NCI-H2227 (cell line): ENCODE measurements at regions not wholly inside any gene's neighbourhood (a gene's known extent, or its start where the extent isn't known, plus 50 kb on each side); places are given as distances from the start of the nearest gene placed in this dataset.

Experiments
- DNase-seq: peaks from one replicate; lab custom pipeline; 2025; ENCODE audit not compliant: unreplicated experiment; lab: John Stamatoyannopoulos, UW

DNA sequence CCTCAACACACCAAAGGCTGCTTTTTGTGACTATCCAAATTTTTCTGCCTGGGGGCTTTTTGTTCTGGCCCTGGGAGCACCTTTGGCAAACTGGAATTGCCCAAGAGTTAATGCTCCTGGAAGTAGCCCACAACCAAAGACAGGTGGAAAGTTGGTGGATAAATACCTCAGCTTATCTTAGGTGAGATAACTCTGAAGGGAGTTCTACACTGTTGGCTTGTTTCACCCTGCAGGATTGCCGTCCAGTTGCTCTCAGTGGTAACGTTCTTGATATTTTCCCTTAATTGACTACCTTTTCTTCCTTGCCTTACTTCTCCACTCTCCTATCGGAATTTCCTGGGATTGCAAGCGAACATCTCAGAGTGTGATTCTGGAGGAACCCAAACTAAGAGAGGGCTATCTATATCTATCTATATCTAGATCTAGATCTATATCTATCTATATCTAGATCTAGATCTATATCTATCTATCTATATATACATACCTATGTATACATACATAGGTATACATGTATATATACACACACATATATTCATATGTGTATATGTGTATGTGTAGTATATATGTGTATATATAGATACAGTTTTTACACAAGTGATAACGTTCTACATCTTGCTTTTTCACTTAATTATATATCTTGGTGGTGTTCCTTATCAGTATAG lies 82.6 kb upstream of the DHX15 start:
- DNase-seq = no peak

GRCh38 chr4:24668956-24669355 lies 84.6 kb upstream of the DHX15 start:
- no peak for DNase-seq

GRCh38 chr4:24669751-24670150 lies 85.4 kb upstream of the DHX15 start:
- no peak for DNase-seq

GRCh38 chr4:24671849-24672248 lies 87.5 kb upstream of the DHX15 start:
- no peak for DNase-seq

- no peak for DNase-seq
Measured at GRCh38 chr4:24672880-24673279, 88.5 kb upstream of the DHX15 start.

DNA sequence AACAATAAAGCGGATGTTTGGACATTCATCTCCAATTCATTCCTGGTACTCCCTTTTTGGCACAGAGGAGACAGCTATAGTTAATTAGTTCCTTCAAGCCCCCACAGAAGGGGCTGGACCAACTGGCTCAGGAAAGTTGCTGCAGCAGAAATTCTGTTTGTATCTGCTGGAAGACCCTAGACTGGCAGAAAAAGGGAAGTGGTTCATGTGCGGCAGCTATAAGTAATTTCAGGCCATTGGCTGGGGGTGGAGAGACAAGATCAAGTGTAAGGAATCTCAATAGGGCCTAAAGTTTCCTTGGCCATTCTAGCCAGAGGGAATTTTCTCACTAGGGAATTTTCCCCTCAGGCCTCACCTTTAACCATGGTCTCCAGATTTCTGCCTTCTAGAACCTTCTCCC lies 89.9 kb upstream of the DHX15 start:
- DNase-seq = no peak

- DNase-seq = no peak
Measured at GRCh38 chr4:24675721-24676389, 91.5 kb upstream of the DHX15 start.

DNA sequence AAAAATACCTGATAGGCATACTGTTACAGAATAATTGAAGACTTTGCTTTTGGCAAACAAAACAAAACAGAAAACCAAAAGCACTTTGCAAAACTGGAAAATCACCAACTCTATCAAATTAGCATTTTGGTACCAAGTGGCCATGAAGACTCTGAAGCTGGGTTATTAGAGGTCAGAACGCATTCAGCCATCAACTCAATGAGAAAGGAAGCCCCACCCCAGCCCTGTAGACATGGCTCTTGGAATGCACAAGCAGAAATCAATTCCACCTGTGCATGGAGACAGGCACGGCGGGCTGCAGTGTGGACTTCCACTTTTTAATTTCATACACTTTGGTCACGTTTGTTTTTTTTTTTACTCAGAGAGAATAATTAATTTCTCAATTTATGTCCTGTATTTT lies 93.6 kb upstream of the DHX15 start:
- DNase-seq = no peak

DNA sequence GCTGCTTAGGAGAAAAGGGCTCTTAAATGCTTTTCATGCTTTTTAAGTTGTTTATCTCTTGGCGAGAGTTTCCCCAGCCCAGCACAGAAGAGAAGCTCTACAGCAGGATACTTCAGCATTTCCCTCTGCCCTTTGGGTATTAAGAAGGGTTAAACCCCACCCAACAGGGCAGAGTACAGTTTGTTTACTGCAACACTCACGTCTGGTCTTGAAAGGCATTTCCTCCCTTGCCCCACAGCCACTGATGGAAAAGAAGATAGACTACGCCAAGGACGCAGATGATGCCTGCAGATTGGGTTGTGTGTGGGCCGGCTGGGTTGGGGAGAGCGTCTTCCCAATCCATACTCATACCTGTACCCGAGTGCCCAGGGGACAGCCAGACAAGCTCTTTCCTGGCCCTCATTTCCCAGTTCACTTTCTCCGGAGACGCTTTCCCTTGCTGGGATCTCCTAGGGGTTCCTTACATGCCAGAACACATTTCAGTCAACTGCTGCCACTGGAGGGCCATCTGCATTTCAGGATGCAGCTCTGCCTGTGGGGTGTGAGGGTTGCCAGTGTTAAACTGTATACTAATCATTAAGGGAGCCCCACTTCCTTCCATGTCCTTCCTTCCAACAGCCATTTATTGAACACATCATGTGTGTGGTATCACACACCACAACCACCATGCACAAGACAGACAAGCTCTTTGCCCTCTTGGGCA lies 96.5 kb upstream of the DHX15 start:
- DNase-seq = no peak

GRCh38 chr4:24683116-24683515 lies 98.8 kb upstream of the DHX15 start:
- DNase-seq = no peak

DNA sequence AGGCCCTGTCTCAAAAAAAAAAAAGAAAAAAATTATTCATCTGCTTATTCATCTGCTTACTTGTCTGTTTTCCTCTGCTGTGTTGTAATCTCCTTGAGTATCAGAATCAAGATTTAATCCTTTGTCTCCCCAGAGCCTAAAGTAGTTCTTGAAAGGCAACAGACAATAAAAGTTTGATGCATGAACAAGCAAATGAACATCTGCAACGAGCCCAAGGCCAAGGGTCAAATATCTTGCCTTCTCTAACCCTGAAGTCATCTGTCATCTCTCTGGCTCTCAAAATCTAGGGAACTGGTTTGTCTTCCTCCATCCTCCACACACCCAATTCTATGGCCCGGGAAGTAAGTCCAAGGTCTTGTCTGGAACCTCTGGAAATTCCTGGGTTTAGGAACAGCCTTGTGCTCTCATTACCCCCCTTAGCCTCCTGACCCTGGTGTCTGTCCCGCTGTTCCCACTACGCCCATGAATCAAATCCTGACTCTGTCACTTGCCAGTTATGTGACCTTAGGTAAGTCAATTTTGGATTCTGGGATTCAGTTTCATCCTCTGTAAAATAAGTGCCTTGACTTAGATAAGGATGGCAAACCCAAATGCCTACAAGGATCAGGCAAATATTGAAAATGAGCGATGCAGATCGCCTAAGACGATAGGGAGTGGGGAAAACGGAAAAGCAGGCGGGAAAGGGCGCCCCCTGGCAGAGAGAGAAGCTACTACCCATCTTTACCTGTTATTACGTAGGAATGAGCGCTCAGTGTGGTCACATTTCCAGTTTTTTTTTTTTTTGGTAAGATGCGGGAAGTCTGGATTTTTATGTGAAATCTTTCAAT lies 102.7 kb upstream of the DHX15 start:
- no peak for DNase-seq

DNA sequence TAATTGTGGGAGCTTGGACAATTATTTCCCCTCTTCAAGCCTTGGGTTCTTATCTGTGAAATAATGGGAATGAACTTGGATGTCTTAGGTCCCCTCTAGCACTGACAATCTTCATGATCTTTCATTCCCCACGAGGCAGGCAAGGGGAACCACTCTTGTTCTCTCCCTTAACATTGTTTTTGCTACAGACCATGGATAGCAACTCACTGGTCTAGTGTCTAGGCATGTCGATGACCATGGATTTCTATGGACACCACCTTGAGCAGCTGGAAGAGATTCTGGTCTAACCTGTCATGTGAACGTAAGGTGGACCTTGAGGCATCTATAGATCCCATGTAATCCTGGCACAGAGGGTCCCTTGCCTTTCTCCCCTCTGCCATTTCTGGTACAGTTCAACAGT lies 104.1 kb upstream of the DHX15 start:
- DNase-seq = no peak

DNA sequence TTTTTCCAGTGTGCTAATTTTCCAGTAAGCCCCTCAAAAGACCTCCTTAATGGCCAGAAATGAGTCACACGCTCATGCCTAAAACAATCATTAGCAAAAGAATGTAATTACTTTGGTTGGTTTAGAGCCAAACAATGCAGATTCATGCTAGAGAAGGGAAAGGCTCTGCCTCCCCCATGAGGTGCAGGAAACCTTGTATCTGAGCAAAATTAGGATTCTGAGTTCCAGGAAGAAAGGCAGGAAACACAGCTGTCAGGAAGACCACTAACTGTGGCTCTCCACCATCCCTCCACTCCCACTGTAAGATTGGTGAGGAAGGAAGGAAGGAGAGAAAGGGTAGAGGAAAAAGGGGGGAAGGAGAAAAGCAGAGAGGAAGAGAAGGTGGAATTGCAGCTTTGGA lies 104.9 kb upstream of the DHX15 start:
- DNase-seq = no peak

DNA sequence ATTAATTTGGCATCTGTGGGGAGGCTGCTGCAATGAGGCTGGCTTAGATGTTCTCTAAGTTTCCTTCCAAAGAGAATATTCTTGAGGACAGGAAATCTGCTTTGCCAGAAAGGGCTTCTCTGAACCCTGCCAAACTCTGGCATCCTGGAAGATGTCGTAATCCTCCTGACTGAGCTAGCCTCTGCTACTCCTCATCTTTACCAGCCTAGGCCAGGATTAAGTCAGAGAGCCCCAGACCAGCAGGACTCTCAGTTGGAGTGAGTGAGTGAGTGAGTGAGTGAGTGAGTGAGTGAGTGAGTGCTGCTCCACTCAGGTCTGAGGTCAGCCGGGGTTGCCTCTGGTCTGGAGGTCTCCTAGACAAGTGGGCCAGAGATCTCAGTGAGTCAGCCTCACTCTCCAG lies 104.9 kb upstream of the SOD3 start:
- no peak for DNase-seq

GRCh38 chr4:24693636-24694035 lies 101.7 kb upstream of the SOD3 start:
- DNase-seq = no peak

GRCh38 chr4:24700118-24700517 lies 95.3 kb upstream of the SOD3 start:
- no peak for DNase-seq

DNA sequence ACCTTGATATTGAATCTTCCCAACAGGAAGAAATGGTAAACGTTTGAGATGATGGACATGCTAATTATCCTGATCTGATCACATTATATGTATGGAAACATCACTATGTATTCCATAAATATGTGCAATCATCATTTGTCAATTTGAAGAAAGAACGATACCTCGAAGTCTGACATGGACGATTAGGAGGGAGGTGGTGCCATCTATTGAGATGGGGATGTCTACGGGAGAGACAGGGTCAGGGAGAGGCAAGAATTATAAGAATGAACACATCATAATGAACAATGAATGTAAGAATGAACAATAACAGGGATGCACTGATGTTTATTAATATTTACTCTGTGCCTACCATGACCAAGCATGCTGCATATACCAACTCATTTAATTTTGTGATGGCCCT lies 93.7 kb upstream of the SOD3 start:
- DNase-seq = no peak

- no peak for DNase-seq
Measured at GRCh38 chr4:24702281-24702680, 93.1 kb upstream of the SOD3 start.

DNA sequence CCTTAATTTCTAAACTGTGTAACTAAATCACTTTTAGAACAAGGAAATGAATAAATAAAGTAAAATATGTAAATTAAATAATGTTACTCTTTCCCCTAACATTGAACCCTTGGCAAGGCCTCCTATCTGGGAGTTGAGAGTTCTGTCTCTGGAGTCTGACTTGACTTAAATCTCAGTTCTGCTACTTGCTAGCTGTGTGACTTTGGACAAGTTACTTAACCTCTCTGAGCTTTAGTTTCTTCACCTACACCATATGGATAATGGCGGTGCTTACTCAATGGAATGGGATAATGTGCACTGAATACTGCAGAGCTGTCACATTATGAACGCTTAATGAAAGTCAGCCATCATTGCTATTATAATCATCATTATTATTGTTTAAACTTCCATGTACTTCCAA lies 92.1 kb upstream of the SOD3 start:
- DNase-seq = no peak

DNA sequence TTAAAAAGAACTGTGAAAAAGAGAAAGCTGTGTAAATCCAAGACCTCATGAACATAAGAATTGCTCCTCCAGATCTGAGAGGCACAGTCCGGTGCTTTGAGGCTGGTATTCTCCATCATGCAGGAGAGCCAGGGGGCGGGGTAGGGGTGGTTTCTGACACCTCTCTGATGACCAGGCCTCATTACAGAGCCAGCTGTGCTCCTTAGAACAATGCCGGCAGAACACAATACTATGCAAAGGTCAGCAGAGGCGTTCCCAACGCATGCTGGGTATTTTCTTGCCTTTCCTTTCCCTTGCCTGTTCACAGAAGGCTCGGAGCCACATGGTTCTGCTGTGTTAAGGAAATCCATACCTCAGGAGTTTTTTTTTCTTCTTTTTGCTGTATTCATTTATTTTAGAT lies 91.2 kb upstream of the SOD3 start:
- peak; percentile 32 for DNase-seq

- peak; percentile 1 for DNase-seq
Measured at GRCh38 chr4:24705016-24705753, 90.2 kb upstream of the SOD3 start.
